Amniotic epithelial cell (primary cell): ENCODE measurements at regions not wholly inside any gene's neighbourhood (a gene's known extent, or its start where the extent isn't known, plus 50 kb on each side); places are given as distances from the start of the nearest gene placed in this dataset.

ENCODE experiments used
- DNase-seq: peaks from one replicate; pipeline ENCODE4 v3.0.0-alpha.2; 2010; ENCODE audit warnings: low read depth

DNA sequence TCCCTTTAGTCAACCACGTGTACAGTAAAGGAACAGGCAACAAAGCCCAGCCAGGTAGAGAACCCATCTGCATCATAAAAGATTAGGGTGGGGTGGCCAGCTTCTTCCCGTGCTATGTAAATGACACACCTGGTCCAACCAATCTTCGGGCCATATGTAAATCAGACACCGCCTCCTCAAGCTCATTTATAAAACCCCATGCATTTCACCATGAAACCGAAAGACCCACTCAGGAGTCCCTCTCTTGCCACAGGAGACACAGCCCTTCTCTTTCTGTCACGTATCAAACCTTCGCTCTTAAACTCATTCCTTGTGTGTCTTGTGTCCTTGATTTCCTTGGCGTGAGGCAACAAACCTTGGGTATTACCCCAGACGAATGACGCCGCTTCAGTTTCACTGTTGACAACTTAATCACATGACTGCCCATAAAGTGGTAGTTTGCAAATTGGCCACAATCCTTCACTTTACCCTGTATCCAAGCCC lies 59.8 kb upstream of the TBPL2 start:
- DNase-seq = no peak

DNA sequence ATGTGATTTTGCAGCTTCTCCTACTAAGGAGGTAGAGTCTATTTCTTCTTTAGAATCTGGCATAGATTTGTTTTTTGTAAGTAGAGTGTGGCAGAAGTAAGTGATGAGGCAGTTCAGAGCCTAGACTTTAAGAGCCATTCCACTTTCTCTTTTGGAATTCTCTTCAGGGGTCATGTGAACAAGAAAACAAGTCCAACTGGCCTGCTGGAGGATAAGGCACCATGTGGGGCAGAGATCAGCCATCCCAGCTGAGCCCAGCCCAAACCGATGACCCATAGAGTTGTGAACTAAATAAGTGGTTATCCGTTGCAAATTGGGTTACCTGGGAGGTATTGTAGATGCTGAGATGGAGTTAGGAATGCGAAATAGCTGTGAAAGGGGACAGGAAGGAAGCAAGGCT lies 60.3 kb upstream of the TBPL2 start:
- DNase-seq = no peak

DNA sequence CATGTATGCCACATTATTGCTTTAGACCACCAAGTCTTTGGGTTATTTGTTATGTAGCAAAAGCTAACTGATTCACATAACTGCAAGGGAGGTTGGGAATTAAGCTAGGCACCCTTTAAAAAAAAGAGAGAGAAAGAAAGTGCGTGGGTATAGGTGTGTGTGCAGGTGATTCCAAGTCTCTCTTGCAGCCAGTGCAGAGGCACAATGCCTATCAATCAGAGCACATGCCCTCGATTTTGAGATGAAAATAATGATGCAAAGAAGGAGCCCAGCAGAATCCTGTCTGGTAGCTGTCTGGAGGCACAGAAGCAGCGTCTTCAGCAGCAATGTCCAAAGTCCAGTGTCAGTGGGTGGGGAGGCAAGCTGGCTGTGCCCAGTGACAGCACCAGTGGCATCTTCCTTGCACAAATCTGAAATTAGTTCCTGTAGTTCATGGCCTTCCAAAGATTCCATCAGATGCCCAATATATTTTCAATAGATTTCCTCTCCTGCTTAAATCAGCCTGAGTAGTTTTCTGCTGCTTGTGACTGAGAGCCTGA lies 62.4 kb upstream of the TBPL2 start:
- no peak for DNase-seq

DNA sequence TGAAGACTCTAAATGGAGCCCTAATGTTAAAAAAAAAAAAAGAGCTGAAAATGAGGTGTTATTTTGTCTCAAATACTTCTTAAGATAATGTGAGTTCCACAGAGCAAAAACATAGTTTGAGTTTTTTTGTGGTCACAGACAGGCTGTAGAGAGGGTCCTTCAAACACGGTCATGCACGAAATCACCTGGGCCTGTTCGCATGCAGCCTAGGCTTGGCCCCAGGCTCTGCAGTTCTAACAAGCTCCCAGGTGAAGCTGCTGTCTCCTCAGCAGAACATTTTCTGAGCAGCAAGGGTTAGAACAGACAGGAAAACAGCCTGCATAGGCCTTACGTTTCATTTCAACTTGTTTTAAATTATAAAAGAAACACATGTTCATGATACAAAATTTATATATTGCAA lies 65.4 kb upstream of the TBPL2 start:
- no peak for DNase-seq

DNA sequence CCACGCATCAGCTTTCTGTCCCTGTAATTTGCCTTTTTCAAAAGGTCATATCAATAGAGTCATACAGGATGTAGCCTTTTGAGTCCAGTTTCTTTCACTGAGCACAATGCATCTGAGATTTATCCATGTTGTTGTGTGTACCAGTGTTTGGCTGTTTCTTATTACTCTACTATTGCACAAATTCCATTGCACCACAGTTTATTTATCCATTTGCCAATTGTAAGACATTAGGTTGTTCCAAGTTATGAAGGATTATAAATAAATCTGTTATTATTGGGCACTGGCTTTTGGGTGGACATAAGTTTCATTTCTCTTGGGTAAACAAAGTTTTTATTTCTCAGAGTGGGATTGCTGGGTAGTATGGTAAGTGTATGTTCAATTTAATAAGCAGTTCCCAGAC lies 68.3 kb upstream of the TBPL2 start:
- DNase-seq = no peak

DNA sequence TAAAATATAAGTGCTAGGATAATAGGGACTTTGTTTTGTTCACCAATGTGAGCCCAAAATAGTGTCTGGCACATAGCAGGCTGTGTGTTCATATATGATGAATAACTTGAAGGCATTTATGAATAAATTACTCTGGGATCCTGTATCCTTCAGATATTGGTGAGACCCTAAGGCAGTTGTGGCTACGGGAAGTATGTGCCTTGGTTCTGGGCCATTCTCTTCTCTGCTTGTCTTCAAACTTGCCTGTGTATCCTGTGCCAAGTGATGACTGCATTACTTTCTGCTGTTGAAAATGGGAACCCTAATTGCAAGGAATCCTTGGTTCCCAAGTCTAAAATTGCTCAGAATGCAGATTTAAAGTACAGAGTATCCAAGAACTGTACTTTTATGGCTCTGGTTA lies 67.6 kb upstream of the KTN1 start:
- no peak for DNase-seq

DNA sequence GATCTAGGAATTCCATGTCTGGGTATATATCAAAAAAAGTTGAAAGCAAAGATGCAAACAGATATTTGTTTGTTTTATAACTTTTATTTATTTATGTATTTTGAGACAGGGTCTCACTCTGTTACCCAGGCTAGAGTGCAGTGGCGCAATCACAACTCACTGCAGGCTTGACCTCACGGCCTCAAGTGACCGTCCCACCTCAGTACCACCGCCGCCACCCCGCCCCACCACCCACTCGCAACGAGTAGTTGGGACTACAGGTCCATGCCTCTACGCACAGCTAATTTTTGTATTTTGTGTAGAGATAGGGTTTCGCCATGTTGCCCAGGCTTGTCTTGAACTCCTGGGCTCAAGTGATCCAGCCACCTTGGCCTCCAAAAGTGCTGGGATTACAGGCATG lies 66.5 kb upstream of the KTN1 start:
- DNase-seq = no peak

DNA sequence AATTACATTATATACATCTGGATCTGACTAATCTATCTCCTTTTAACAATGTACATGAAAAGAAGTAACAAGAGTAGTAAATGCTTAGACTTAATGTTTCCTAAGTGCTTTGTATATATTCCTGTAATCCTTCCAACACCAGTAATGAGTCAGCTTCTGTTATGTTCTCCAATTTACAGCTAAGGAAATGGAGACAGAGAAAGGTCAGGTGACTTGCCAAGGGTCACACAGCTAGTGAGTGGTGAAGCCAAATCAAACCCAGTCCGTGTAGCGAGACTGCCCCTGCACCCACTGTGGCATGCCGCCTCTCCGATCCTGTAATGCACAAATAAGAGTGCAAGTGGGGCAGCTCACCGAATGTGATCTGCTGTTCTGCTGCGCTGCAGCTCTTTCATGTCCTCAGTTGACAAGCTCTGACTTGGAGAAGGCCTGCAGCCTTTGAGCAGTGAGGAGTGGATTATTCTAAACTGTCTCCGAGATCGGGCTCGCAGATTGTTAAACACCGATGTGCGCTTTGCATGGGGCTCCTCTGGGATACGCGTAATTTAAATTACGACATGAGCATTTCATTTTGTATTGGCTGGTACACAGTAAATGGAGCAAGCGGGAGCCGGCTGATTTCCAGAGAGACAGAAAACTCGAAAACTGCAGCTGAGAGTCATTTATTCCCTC lies 65.1 kb upstream of the KTN1 start:
- DNase-seq = peak; percentile 57

DNA sequence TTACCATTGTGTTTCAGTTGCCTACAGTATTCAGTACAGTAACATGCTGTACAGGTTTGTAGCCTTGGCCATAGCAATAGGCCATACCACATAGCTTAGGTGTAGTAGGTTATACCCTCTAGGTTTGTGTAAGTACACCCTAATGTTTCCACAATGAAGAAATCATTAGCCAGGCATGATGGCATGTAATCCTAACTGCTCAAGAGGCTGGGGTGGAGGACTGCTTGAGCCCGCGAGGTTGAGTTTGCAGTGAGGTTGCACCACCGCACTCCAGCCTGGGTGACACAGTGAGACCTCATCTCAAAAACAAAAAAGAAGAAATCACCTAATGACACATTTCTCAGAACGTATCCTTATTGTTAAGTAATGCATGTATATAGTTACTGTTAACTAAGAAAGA lies 63.2 kb upstream of the KTN1 start:
- DNase-seq = no peak

DNA sequence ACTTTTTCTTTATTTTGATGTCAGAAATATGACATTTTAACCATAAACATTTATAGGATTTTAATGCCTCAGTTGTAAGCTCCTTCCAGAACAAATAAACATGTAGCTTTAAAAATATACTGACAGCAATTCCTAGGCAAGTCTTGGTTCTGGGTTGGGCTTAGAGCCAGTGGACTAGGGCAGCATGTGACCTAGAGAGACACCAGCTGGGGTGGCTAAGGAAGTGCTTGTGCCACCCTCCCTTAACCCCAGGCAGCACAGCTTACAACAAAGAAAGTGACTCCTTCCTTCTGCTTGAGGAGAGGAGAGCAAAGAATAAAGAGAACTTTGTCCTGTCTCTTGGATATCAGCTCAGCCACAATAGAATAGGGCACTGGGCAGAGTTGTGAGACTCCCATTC lies 61.6 kb upstream of the KTN1 start:
- no peak for DNase-seq

DNA sequence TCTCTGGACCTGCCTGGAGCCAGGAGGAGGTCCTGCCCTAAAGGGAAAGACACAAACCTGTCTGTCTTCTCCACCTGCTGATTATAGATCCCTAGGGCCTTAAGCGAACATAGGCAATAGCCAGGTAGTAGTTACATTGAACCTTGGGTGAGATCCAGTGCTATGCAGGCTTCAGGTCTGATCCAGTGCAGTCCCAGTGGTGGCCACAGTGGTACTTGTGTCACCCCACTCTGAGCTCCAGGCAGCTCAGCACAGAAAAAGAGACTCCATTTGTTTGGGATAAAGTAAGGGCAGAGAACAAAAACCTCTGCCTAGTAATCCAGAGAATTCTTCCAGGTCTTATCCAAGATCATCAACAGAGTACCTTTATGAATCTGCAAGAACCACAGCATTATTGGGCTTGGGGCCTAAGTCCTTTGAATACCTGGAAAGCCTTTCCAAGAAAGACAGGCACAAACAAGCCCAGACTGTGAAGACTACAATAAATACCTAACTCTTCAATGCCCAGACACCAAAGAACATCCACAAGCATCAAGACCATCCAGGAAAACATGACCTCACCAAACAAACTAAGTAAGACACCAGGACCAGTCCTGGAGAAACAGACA lies 60.4 kb upstream of the KTN1 start:
- no peak for DNase-seq

DNA sequence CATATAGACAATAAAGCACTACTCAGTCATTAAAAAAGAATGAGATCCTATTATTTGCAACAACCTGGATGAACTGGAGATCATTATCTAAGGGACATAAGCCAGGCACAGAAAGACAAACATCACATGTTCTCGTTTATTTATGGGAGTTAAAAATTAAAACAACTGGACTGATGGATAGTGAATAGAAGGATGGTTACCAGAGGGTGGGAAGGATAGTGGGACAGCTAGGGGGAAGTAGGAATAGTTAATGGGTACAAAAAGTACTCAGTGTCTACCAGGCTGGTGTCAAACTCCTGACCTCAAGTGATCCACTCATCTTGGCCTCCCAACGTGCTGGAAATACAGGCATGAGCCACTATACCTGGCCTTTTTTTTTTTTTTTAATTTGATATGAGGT lies 56.7 kb upstream of the KTN1 start:
- no peak for DNase-seq
